ENCODE measurements at regions not wholly inside any gene's neighbourhood (a gene's known extent, or its start where the extent isn't known, plus 50 kb on each side); places are given as distances from the start of the nearest gene placed in this dataset.

DNA sequence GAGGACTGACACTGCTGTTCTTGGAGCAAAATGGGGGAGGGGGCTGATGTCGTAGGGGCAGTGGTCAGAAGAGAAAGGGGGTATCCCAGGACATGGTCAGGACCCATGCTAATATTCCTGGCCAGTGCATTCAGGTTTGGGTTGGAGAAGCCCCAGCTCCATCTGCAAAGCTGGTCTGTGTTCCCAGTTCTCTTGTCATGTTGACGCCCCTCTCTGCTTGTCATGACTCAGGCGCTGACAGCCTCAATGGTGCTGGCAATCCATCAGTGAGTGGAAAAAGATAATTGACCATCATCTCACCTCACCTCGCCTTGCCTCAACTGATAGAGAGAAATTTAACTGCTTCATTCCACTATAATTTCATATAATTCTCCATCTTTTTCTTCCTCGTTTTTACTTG, 283.1 kb upstream of the CADM1 start:
- TF ChIP-seq POLR2A (IDR thresholded peaks at IDR 0.05): no peak
- TF ChIP-seq, protein P1, sequence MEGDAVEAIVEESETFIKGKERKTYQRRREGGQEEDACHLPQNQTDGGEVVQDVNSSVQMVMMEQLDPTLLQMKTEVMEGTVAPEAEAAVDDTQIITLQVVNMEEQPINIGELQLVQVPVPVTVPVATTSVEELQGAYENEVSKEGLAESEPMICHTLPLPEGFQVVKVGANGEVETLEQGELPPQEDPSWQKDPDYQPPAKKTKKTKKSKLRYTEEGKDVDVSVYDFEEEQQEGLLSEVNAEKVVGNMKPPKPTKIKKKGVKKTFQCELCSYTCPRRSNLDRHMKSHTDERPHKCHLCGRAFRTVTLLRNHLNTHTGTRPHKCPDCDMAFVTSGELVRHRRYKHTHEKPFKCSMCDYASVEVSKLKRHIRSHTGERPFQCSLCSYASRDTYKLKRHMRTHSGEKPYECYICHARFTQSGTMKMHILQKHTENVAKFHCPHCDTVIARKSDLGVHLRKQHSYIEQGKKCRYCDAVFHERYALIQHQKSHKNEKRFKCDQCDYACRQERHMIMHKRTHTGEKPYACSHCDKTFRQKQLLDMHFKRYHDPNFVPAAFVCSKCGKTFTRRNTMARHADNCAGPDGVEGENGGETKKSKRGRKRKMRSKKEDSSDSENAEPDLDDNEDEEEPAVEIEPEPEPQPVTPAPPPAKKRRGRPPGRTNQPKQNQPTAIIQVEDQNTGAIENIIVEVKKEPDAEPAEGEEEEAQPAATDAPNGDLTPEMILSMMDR (IDR thresholded peaks at IDR 0.05 in 4 of 5, conservative IDR thresholded peaks at IDR 0.05 in 1 of 5): no peak

Data from gastrocnemius medialis (tissue), 4 donors.